ENCODE measurements at regions not wholly inside any gene's neighbourhood (a gene's known extent, or its start where the extent isn't known, plus 50 kb on each side); places are given as distances from the start of the nearest gene placed in this dataset.

DNA sequence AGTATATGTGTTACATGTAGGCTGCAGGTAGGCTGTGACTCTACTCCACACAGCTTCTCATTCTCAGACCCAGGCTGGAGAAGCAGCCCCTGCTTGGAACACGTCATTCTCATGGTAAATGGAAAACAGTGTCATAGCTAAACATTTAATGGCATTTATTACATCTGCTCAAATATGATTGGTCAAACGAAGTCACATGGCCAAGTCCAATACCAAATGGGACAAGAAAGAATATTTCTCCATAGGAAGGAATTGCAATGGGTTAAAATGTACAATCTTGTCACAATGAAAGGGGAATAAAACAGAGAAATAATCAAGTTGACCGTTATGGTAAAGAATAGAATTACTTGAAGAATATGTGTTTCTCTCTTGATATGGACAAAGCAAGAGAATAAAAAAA, 198.6 kb downstream of the ANAPC10 start:
- Histone ChIP-seq H3K36me3 (ENCODE audit: low read depth, missing control alignments) (no peaks in the 10 kb centered on the region), H3K27ac (no peak overlapping the region), H3K9me3 (no peaks in the 10 kb centered on the region), H3K4me3 (no peak overlapping the region), H3K27me3 (no peaks in the 10 kb centered on the region), H3K4me1 (peaks cover 8% of the 10 kb centered on the region)
- intact Hi-C loops (cut with DNase I; ENCODE audit: low total_unique reads), result no loop called here
- 83% methylated on average over 3 of the region's 3 CpGs for WGBS, 2 donors
- DNase-seq, result no peak
- TF ChIP-seq CTCF (IDR thresholded peaks at IDR 0.05) (no peak), POLR2A (IDR thresholded peaks at IDR 0.05) (no peak)

DNA sequence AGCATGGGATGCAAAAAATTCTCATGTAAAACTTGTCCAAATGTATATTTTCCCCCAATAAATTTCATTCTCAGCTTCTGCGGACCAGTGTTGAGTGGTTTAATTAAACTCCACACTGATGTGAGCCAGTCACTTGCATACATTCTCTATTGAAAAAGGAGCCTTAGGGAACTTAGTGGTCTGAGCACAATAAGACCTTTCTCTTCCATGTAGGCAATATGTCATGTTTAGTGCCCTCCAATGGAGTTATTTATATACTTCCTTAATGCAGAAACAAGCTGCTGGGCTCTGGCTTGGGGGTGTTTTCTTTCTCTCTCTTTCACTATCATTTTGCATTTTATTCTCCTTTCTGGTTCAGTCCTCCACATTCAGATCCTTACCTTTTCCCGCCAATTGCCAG, 196.9 kb downstream of the ANAPC10 start:
- 92 to 96% methylated on average over 2 of the region's 2 CpGs for whole genome bisulfite sequencing, 2 donors
- Histone ChIP-seq H3K27ac (no peak overlapping the region), H3K4me1 (peaks cover 8% of the 10 kb centered on the region), H3K36me3 (ENCODE audit: low read depth, missing control alignments) (no peaks in the 10 kb centered on the region), H3K9me3 (no peaks in the 10 kb centered on the region), H3K4me3 (no peak overlapping the region), H3K27me3 (no peaks in the 10 kb centered on the region)
- no peak for DNase-seq
- TF ChIP-seq CTCF (IDR thresholded peaks at IDR 0.05), result no peak
- no peak for TF ChIP-seq POLR2A (IDR thresholded peaks at IDR 0.05)
- intact Hi-C loops (cut with DNase I; ENCODE audit: low total_unique reads), result no loop called here

GRCh38 chr4:144902614-144903013, 195.4 kb downstream of the ANAPC10 start:
- DNase-seq, result no peak
- WGBS, 2 donors, result 45 to 46% methylated on average over 1 of the region's 1 CpG
- H3K27ac ChIP-seq, result no peak overlapping the region
- H3K36me3 ChIP-seq (ENCODE audit: low read depth, missing control alignments), result no peaks in the 10 kb centered on the region
- no peak overlapping the region for H3K4me3 ChIP-seq
- intact Hi-C loops (cut with DNase I; ENCODE audit: low total_unique reads), result no loop called here
- H3K27me3 ChIP-seq, result no peaks in the 10 kb centered on the region
- no peaks in the 10 kb centered on the region for H3K9me3 ChIP-seq
- H3K4me1 ChIP-seq, result peaks cover 8% of the 10 kb centered on the region
- TF ChIP-seq POLR2A (IDR thresholded peaks at IDR 0.05) (no peak), CTCF (IDR thresholded peaks at IDR 0.05) (no peak)

- H3K9me3 ChIP-seq, result no peaks in the 10 kb centered on the region
- H3K27ac ChIP-seq, result no peak overlapping the region
- no peak for DNase-seq
- intact Hi-C loops (cut with DNase I; ENCODE audit: low total_unique reads), result no loop called here
- TF ChIP-seq CTCF (IDR thresholded peaks at IDR 0.05), result no peak
- TF ChIP-seq POLR2A (IDR thresholded peaks at IDR 0.05), result no peak
- H3K4me3 ChIP-seq, result no peak overlapping the region
- no peaks in the 10 kb centered on the region for H3K27me3 ChIP-seq
- peaks cover 8% of the 10 kb centered on the region for H3K4me1 ChIP-seq
- no peaks in the 10 kb centered on the region for H3K36me3 ChIP-seq (ENCODE audit: low read depth, missing control alignments)
- WGBS, 2 donors, result 33 to 43% methylated on average over 3 of the region's 3 CpGs
These were observed 193.9 kb downstream of the ANAPC10 start for GRCh38 chr4:144903953-144904711.

- Histone ChIP-seq H3K4me1 (peaks cover 11% of the 10 kb centered on the region), H3K27ac (no peak overlapping the region), H3K9me3 (no peaks in the 10 kb centered on the region), H3K4me3 (no peak overlapping the region), H3K36me3 (ENCODE audit: low read depth, missing control alignments) (no peaks in the 10 kb centered on the region), H3K27me3 (no peaks in the 10 kb centered on the region)
- 64 to 67% methylated on average over 2 of the region's 2 CpGs for WGBS, 2 donors
- intact Hi-C loops (cut with DNase I; ENCODE audit: low total_unique reads), result no loop called here
- TF ChIP-seq CTCF (IDR thresholded peaks at IDR 0.05) (no peak), POLR2A (IDR thresholded peaks at IDR 0.05) (no peak)
- DNase-seq, result no peak
These were observed 192.7 kb downstream of the ANAPC10 start for GRCh38 chr4:144905286-144905685.
